CD4-positive, alpha-beta T cell (primary cell): ENCODE measurements at regions not wholly inside any gene's neighbourhood (a gene's known extent, or its start where the extent isn't known, plus 50 kb on each side); places are given as distances from the start of the nearest gene placed in this dataset.

Experiments used
- ATAC-seq: fragments of 200-7000 bp; cut with Tn5 transposase; one replicate; pipeline ENCODE4 v1.10.0; 2022; ENCODE audit warnings: mild to moderate bottlenecking; ENCODE audit not compliant: poor library complexity
- CTCF ChIA-PET: fragments of 350-600 bp; sonication (Branson Sonifier 250); formaldehyde crosslinking; loops from one replicate; lab custom pipeline; 2021; ENCODE audit warnings: antibody characterized with exemption, inconsistent platforms; lab: Charles Lee
- POLR2A ChIA-PET: fragments of 350-600 bp; sonication (Branson Sonifier 250); formaldehyde crosslinking; loops from one replicate; lab custom pipeline; 2021; ENCODE audit warnings: antibody characterized with exemption, inconsistent platforms; lab: Charles Lee
- DNase-seq, 14 experiments: peaks; one replicate each; pipeline ENCODE4 v3.0.0-alpha.2; 2013 to 2020; ENCODE audit warnings: mixed read lengths in 2 of 14
- H3K27ac ChIP-seq, 2 donors: one replicate each; pipeline versions ENCODE4 v1.5.1 to v1.7.0; 2013; ENCODE audit warnings: low read length in 2 of 2, low read depth in 1 of 2, mild to moderate bottlenecking in 1 of 2
- H3K27me3 ChIP-seq, 2 experiments: 1 replicate in 1 of 2; 2 replicates in 1 of 2; pipeline versions ENCODE4 v1.6.1 to v1.7.0; 2013; ENCODE audit warnings: low read length in 2 of 2, control low read depth in 1 of 2, mild to moderate bottlenecking in 1 of 2, moderate library complexity in 1 of 2; ENCODE audit not compliant: insufficient read depth in 2 of 2, control insufficient read depth in 1 of 2
- H3K36me3 ChIP-seq: one replicate; pipeline ENCODE4 v1.6.1; 2013; ENCODE audit warnings: low read length, control low read depth; ENCODE audit not compliant: insufficient read depth
- H3K4me1 ChIP-seq: one replicate; pipeline ENCODE4 v1.6.1; 2013; ENCODE audit warnings: low read length, control low read depth; ENCODE audit not compliant: insufficient read depth
- H3K4me3 ChIP-seq: one replicate; pipeline ENCODE4 v1.5.1; 2013; ENCODE audit warnings: mild to moderate bottlenecking, low read length, moderate library complexity
- H3K9me3 ChIP-seq, 2 experiments: 1 replicate in 1 of 2; 2 replicates in 1 of 2; pipeline versions ENCODE4 v1.6.1 to v1.7.0; 2013; ENCODE audit warnings: low read length in 2 of 2, mild to moderate bottlenecking in 2 of 2, control low read depth in 1 of 2, moderate library complexity in 1 of 2; ENCODE audit not compliant: control insufficient read depth in 1 of 2, insufficient read depth in 1 of 2
- H3K27ac Mint-ChIP-seq: one replicate; pipeline ENCODE4 v1.8.0; 2020; ENCODE audit warnings: mixed read lengths
- H3K27me3 Mint-ChIP-seq: one replicate; pipeline ENCODE4 v1.8.0; 2021; ENCODE audit warnings: mixed read lengths
- H3K36me3 Mint-ChIP-seq: one replicate; pipeline ENCODE4 v1.8.0; 2021; ENCODE audit warnings: low read depth, mixed read lengths
- H3K4me1 Mint-ChIP-seq: one replicate; pipeline ENCODE4 v1.8.0; 2021; ENCODE audit warnings: low read depth, mixed read lengths
- H3K4me3 Mint-ChIP-seq: one replicate; pipeline ENCODE4 v1.8.0; 2020; ENCODE audit warnings: mild to moderate bottlenecking, mixed read lengths
- H3K9me3 Mint-ChIP-seq: one replicate; pipeline ENCODE4 v1.8.0; 2020; ENCODE audit warnings: mixed read lengths
- intact Hi-C, 2 experiments: fragments of 100-400 bp; cut with DNase I in 1 of 2; cut with micrococcal nuclease in 1 of 2; formaldehyde crosslinking; loops; one replicate each; pipeline versions ENCODE4 v1.15.1 to v1.9.0; 2023 to 2025; cut with DNase I, micrococcal nuclease
- TF ChIP-seq, protein P1 (sequence below): fragments of 200-600 bp; IDR thresholded peaks from one replicate; pipeline ENCODE4 v1.8.0; 2022; ENCODE audit warnings: antibody characterized with exemption, mild to moderate bottlenecking

DNA sequence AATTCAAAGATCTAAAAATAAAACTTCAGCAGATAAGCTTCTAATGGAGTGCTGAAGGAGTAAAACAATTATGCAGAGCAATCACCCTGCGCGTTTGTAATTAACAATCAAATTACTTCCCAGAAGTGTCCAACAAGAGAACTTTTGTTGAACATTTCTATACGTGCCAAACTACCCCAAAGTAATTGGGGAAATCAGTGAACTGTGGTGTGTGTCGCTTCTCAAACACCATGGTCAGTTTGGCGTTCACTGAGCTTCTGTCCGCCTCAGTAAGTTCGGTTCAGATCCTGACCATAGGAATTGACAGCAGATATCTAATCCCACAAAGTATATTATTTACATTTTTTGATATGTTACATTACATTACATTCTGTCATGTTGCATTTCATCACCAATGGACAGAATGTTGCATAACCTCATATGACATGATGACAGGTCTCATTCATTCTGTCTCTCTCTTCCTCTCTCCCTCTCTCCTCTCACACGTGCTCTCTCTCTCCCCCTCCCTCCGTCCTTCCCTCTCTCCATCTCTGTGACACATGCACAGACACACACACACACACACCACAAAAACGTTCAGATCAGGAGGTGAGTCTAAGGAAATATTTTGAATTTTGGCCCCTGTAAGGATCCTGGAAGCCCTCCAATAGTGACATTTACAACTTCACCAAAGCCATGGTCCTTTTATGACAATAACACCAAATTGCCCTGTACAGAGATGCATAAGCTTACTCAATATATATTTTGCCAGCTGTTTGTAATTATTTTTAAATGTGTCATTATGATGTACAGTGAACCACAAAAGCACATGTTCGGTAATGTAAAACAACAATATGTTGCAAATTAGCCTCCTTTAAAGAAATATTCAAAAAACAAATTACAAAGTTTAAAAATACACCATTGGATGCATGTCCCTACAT, 269.2 kb downstream of the FIGN start:
- intact Hi-C loops, result no loop called here
- ChIA-PET POLR2A (no interaction called here), CTCF (no interaction called here)
- Histone ChIP-seq H3K36me3 (no peaks in the 10 kb centered on the region), H3K27me3 (no peaks in the 10 kb centered on the region), H3K4me1 (no peaks in the 10 kb centered on the region), H3K4me3 (no peak overlapping the region), H3K9me3 (peaks cover 0 to 3% of the 10 kb centered on the region in 2 experiments), H3K27ac (no peak overlapping the region)
- ATAC-seq, result no peak
- H3K4me3 Mint-ChIP-seq, result no peak overlapping the region
- H3K27ac Mint-ChIP-seq, result no peak overlapping the region
- H3K36me3 Mint-ChIP-seq, result no peaks in the 10 kb centered on the region
- H3K4me1 Mint-ChIP-seq, result no peaks in the 10 kb centered on the region
- TF ChIP-seq, protein P1, sequence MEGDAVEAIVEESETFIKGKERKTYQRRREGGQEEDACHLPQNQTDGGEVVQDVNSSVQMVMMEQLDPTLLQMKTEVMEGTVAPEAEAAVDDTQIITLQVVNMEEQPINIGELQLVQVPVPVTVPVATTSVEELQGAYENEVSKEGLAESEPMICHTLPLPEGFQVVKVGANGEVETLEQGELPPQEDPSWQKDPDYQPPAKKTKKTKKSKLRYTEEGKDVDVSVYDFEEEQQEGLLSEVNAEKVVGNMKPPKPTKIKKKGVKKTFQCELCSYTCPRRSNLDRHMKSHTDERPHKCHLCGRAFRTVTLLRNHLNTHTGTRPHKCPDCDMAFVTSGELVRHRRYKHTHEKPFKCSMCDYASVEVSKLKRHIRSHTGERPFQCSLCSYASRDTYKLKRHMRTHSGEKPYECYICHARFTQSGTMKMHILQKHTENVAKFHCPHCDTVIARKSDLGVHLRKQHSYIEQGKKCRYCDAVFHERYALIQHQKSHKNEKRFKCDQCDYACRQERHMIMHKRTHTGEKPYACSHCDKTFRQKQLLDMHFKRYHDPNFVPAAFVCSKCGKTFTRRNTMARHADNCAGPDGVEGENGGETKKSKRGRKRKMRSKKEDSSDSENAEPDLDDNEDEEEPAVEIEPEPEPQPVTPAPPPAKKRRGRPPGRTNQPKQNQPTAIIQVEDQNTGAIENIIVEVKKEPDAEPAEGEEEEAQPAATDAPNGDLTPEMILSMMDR, result no peak
- DNase-seq, result no peak
- no peaks in the 10 kb centered on the region for H3K27me3 Mint-ChIP-seq
- no peaks in the 10 kb centered on the region for H3K9me3 Mint-ChIP-seq

DNA sequence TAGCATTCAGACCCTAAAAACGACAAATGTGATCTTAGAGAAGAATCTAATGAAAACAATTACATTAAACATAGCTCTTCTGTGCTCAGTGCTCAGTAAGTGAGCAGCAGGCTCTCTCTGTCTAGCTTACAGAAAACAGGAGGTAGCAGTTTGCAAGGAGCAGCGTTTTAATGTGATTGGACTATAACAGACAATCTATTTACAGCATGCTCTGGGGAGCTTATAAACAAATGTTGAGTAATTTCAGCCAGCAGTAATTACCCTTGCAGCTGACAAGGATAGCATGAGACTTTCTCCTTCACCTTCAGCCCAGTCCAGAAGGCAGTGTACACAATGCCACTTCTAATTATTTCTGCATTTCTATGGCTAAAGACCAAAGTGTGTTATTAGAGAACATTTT, 270.4 kb downstream of the FIGN start:
- ChIA-PET CTCF (no interaction called here), POLR2A (no interaction called here)
- Mint-ChIP-seq H3K4me3 (no peak overlapping the region), H3K4me1 (no peaks in the 10 kb centered on the region), H3K9me3 (no peaks in the 10 kb centered on the region), H3K36me3 (no peaks in the 10 kb centered on the region), H3K27ac (no peak overlapping the region), H3K27me3 (no peaks in the 10 kb centered on the region)
- intact Hi-C loops, result no loop called here
- Histone ChIP-seq H3K9me3 (peaks cover 0 to 3% of the 10 kb centered on the region in 2 experiments), H3K4me3 (no peak overlapping the region), H3K36me3 (no peaks in the 10 kb centered on the region), H3K27me3 (no peaks in the 10 kb centered on the region), H3K27ac (no peak overlapping the region), H3K4me1 (no peaks in the 10 kb centered on the region)
- TF ChIP-seq, protein P1, result no peak
- DNase-seq, result no peak
- ATAC-seq, result no peak

DNA sequence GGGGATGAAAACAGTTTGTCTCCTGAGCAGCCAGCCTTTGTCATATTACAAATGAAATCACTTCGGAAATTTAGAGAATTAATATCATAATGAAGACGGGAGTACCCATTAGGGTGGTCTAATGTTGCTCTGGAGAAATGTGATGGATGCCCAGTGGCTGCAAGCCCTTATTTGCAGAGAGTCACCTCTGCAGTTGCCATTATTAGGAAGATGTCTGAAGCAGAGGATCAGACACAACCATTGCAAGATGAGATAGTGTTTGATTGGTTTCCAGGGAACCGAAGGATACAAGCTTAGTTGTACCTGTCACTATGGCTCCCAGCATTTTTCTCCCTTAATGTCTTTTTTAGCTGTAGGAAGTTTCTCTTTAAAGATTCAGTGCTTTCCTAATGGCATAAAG, 272.4 kb downstream of the FIGN start:
- ChIA-PET CTCF (no interaction called here), POLR2A (no interaction called here)
- H3K27ac ChIP-seq, result no peak overlapping the region
- intact Hi-C loops, result no loop called here
- peaks cover 0 to 3% of the 10 kb centered on the region in 2 experiments for H3K9me3 ChIP-seq
- Mint-ChIP-seq H3K9me3 (no peaks in the 10 kb centered on the region), H3K36me3 (no peaks in the 10 kb centered on the region), H3K27ac (no peak overlapping the region), H3K27me3 (no peaks in the 10 kb centered on the region), H3K4me3 (no peak overlapping the region), H3K4me1 (no peaks in the 10 kb centered on the region)
- H3K36me3 ChIP-seq, result no peaks in the 10 kb centered on the region
- H3K27me3 ChIP-seq, result no peaks in the 10 kb centered on the region
- TF ChIP-seq, protein P1, result no peak
- H3K4me1 ChIP-seq, result no peaks in the 10 kb centered on the region
- DNase-seq (no peak), ATAC-seq (no peak)
- no peak overlapping the region for H3K4me3 ChIP-seq
